ENCODE measurements at regions not wholly inside any gene's neighbourhood (a gene's known extent, or its start where the extent isn't known, plus 50 kb on each side); places are given as distances from the start of the nearest gene placed in this dataset.

- no peak for DNase-seq (ENCODE audit: low read depth)
Measured at GRCh38 chr14:101004176-101004575, 100.7 kb upstream of the RTL1 start.

- no peak for DNase-seq (ENCODE audit: low read depth)
Measured at GRCh38 chr14:101004954-101005353, 101.4 kb upstream of the RTL1 start.

- DNase-seq (ENCODE audit: low read depth), result no peak
Measured at GRCh38 chr14:101005447-101005846, 101.9 kb upstream of the RTL1 start.

- no peak for DNase-seq (ENCODE audit: low read depth)
Measured at GRCh38 chr14:101006008-101006407, 102.5 kb upstream of the RTL1 start.

GRCh38 chr14:101007004-101007614 is 103.6 kb upstream of the RTL1 start:
- no peak for DNase-seq (ENCODE audit: low read depth)

- DNase-seq (ENCODE audit: low read depth), result no peak
Measured at GRCh38 chr14:101007765-101008164, 104.2 kb upstream of the RTL1 start.

GRCh38 chr14:101008196-101008595 is 104.7 kb upstream of the RTL1 start:
- no peak for DNase-seq (ENCODE audit: low read depth)

GRCh38 chr14:101008631-101009336 is 105.3 kb upstream of the RTL1 start:
- DNase-seq (ENCODE audit: low read depth), result no peak

GRCh38 chr14:101009531-101009930 is 106.0 kb upstream of the RTL1 start:
- no peak for DNase-seq (ENCODE audit: low read depth)

GRCh38 chr14:101010293-101010692 is 106.8 kb upstream of the RTL1 start:
- DNase-seq (ENCODE audit: low read depth), result no peak

- DNase-seq (ENCODE audit: low read depth), result no peak
Measured at GRCh38 chr14:101010835-101011234, 107.3 kb upstream of the RTL1 start.

- DNase-seq (ENCODE audit: low read depth), result no peak
Measured at GRCh38 chr14:101017209-101017608, 113.7 kb upstream of the RTL1 start.

GRCh38 chr14:101017806-101018560 is 114.5 kb upstream of the RTL1 start:
- no peak for DNase-seq (ENCODE audit: low read depth)

- no peak for DNase-seq (ENCODE audit: low read depth)
Measured at GRCh38 chr14:101018561-101019290, 115.2 kb upstream of the RTL1 start.

- DNase-seq (ENCODE audit: low read depth), result no peak
Measured at GRCh38 chr14:101019541-101019940, 116.0 kb upstream of the RTL1 start.

GRCh38 chr14:101019990-101020710 is 116.6 kb upstream of the RTL1 start:
- no peak for DNase-seq (ENCODE audit: low read depth)

- DNase-seq (ENCODE audit: low read depth), result no peak
Measured at GRCh38 chr14:101020834-101021370, 117.4 kb upstream of the RTL1 start.

GRCh38 chr14:101022121-101022520 is 118.6 kb upstream of the RTL1 start:
- no peak for DNase-seq (ENCODE audit: low read depth)

GRCh38 chr14:101022916-101023435 is 119.5 kb upstream of the RTL1 start:
- DNase-seq (ENCODE audit: low read depth), result no peak

- DNase-seq (ENCODE audit: low read depth), result no peak
Measured at GRCh38 chr14:101024686-101025085, 121.2 kb upstream of the RTL1 start.

GRCh38 chr14:101025131-101025530 is 121.6 kb upstream of the RTL1 start:
- DNase-seq (ENCODE audit: low read depth), result no peak

All from stimulated activated CD8-positive, alpha-beta memory T cell treated with anti-CD3 and anti-CD28 coated beads, Interleukin-12 subunit alpha, Interleukin-12 subunit beta, amount 100 ng/mL, for 4 hours (primary cell).